Neural progenitor cell (in vitro differentiated cells): ENCODE measurements at regions not wholly inside any gene's neighbourhood (a gene's known extent, or its start where the extent isn't known, plus 50 kb on each side); places are given as distances from the start of the nearest gene placed in this dataset.

Source experiments
- DNase-seq: peaks from one replicate; pipeline ENCODE4 v3.0.0-alpha.2; 2016; ENCODE audit warnings: low spot score
- H2AFZ ChIP-seq: fragments of 200-600 bp; sonication (generic); replicated peaks from 2 replicates; pipeline ENCODE4 v1.6.1; 2016; ENCODE audit warnings: antibody characterized with exemption
- H3F3A ChIP-seq: fragments of 200-600 bp; sonication (generic); 2 replicates; pipeline ENCODE4 v1.6.1; 2016; ENCODE audit warnings: antibody characterized with exemption, low read depth
- H3K27ac ChIP-seq: fragments of 200-600 bp; sonication (generic); 2 replicates; pipeline ENCODE4 v1.5.1; 2016; ENCODE audit warnings: mild to moderate bottlenecking
- H3K27me3 ChIP-seq: fragments of 200-600 bp; sonication (generic); 2 replicates; pipeline ENCODE4 v1.6.1; 2016; ENCODE audit warnings: mild to moderate bottlenecking, moderate library complexity
- H3K36me3 ChIP-seq: fragments of 200-600 bp; sonication (generic); 2 replicates; pipeline ENCODE4 v1.5.1; 2016
- H3K4me1 ChIP-seq: fragments of 200-600 bp; sonication (generic); 2 replicates; pipeline ENCODE4 v1.6.1; 2016; ENCODE audit warnings: mixed run types
- H3K4me2 ChIP-seq: fragments of 200-600 bp; sonication (generic); 2 replicates; pipeline ENCODE4 v1.6.1; 2016
- H3K4me3 ChIP-seq: fragments of 200-600 bp; sonication (generic); 2 replicates; pipeline ENCODE4 v1.5.1; 2016
- H3K79me2 ChIP-seq: fragments of 200-600 bp; sonication (generic); 2 replicates; pipeline ENCODE4 v1.6.1; 2016; ENCODE audit warnings: low read depth
- H3K9ac ChIP-seq: fragments of 200-600 bp; sonication (generic); 2 replicates; pipeline ENCODE4 v1.6.1; 2016
- H3K9me3 ChIP-seq: fragments of 200-600 bp; sonication (generic); 2 replicates; pipeline ENCODE4 v1.5.1; 2016; ENCODE audit warnings: low read depth
- H4K20me1 ChIP-seq: fragments of 200-600 bp; sonication (generic); 2 replicates; pipeline ENCODE4 v1.6.1; 2016; ENCODE audit warnings: low read depth
- H3K27ac Mint-ChIP-seq: 3 replicates; pipeline ENCODE4 v1.8.0; 2021; ENCODE audit warnings: mixed read lengths
- H3K27me3 Mint-ChIP-seq: 2 replicates; pipeline ENCODE4 v1.8.0; 2022; ENCODE audit warnings: low read depth, mild to moderate bottlenecking, inconsistent platforms, moderate library complexity, mixed read lengths; ENCODE audit not compliant: insufficient read depth
- H3K36me3 Mint-ChIP-seq: 3 replicates; pipeline ENCODE4 v1.8.0; 2021; ENCODE audit warnings: mixed read lengths
- H3K4me1 Mint-ChIP-seq: 3 replicates; pipeline ENCODE4 v1.8.0; 2021; ENCODE audit warnings: mixed read lengths
- H3K4me3 Mint-ChIP-seq: 3 replicates; pipeline ENCODE4 v1.8.0; 2021; ENCODE audit warnings: mild to moderate bottlenecking, moderate library complexity, mixed read lengths
- H3K9me3 Mint-ChIP-seq: 3 replicates; pipeline ENCODE4 v1.8.0; 2020; ENCODE audit warnings: mixed read lengths
- CTCF ChIP-seq: fragments of 200-600 bp; sonication (generic); IDR thresholded peaks from 2 replicates; pipeline ENCODE4 v1.5.1; 2017; ENCODE audit warnings: antibody characterized with exemption, mild to moderate bottlenecking
- EZH2 ChIP-seq: fragments of 200-600 bp; sonication (generic); IDR thresholded peaks from 2 replicates; pipeline ENCODE4 v1.6.1; 2017; ENCODE audit warnings: antibody characterized with exemption, mild to moderate bottlenecking, moderate library complexity
- EZH2phosphoT487 ChIP-seq: fragments of 200-600 bp; sonication (generic); IDR thresholded peaks from 2 replicates; pipeline ENCODE4 v1.6.1; 2017; ENCODE audit warnings: antibody characterized with exemption

DNA sequence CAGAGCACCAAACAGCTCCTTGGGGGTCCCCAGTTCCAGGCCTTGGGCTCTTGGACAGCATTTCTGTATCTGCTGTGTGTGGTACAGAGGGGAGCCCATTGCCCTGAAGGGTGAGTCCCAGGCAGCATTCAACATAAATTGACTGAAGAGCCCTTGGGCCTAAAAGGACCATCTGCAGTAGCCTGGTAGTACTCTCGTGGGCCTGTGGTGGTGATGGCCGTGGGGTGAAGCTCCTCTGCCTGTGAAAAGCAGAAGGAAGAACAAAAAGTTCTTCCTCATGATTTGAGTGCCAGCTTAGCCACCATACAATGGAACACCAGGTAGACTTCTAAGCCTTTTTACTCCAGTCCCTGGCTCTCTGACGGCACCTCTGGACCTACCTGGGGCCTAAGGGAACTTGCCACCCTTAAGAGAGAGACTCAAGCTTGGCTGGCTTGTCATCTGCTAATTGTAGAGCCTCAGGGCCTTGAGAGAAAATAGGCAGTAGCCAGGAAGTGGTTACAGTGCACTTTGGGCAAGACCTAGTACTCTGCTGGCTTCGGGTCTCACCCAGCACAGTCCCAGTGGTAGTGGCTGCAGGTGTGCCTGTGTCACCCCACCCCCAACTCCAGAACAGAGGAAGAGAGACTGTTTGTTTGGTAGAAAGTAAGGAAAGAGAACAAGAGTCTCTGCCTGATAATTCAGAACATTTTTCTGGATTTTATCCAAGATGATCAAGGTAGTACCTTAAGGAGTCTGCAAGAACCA is 84.6 kb upstream of the CERS6 start:
- Histone ChIP-seq H4K20me1 (no peaks in the 10 kb centered on the region), H3K4me2 (no peak overlapping the region), H3K27me3 (no peaks in the 10 kb centered on the region), H3K4me1 (no peaks in the 10 kb centered on the region), H3K36me3 (no peaks in the 10 kb centered on the region), H3K4me3 (no peak overlapping the region), H3K9ac (no peak overlapping the region), H3K27ac (no peak overlapping the region), H3K79me2 (no peaks in the 10 kb centered on the region), H3F3A (no peaks in the 10 kb centered on the region), H3K9me3 (no peaks in the 10 kb centered on the region), H2AFZ (no peak overlapping the region)
- Mint-ChIP-seq H3K27ac (no peak overlapping the region), H3K4me3 (no peak overlapping the region), H3K27me3 (no peaks in the 10 kb centered on the region), H3K4me1 (no peaks in the 10 kb centered on the region), H3K36me3 (no peaks in the 10 kb centered on the region), H3K9me3 (peaks cover 18% of the 10 kb centered on the region)
- no peak for DNase-seq
- TF ChIP-seq EZH2 (no peak), EZH2phosphoT487 (no peak), CTCF (no peak)

DNA sequence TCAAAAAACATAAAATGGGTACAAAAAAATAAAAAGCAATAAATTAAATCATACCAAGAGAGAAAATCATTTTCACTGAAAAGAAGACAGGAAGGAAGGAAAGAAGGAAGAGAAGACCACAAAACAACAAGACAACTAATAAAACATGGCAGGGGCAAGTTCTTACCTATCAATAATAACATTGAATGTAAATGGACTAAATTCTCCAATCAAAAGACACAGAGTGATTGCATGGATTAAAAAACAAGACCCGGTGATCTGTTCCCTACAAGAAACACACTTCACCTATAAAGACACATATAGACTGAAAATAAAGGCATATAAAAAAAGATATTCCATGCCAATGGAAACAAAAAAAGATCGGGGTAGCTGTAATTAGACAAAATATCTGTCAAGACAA is 82.6 kb upstream of the CERS6 start:
- Histone ChIP-seq H3K4me2 (no peak overlapping the region), H3K9ac (no peak overlapping the region), H3K9me3 (no peaks in the 10 kb centered on the region), H3K79me2 (no peaks in the 10 kb centered on the region), H3K4me1 (no peaks in the 10 kb centered on the region), H3K27ac (no peak overlapping the region), H3K27me3 (no peaks in the 10 kb centered on the region), H3K36me3 (no peaks in the 10 kb centered on the region), H2AFZ (no peak overlapping the region), H4K20me1 (no peaks in the 10 kb centered on the region), H3K4me3 (no peak overlapping the region), H3F3A (no peaks in the 10 kb centered on the region)
- H3K27ac Mint-ChIP-seq: no peak overlapping the region
- H3K4me1 Mint-ChIP-seq: no peaks in the 10 kb centered on the region
- DNase-seq: no peak
- H3K27me3 Mint-ChIP-seq: peaks cover 2% of the 10 kb centered on the region
- H3K36me3 Mint-ChIP-seq: no peaks in the 10 kb centered on the region
- peaks cover 21% of the 10 kb centered on the region for H3K9me3 Mint-ChIP-seq
- no peak for TF ChIP-seq EZH2phosphoT487
- H3K4me3 Mint-ChIP-seq: no peak overlapping the region

- DNase-seq: no peak
- no peak overlapping the region for H2AFZ ChIP-seq
- H3K79me2 ChIP-seq: no peaks in the 10 kb centered on the region
- Mint-ChIP-seq H3K36me3 (no peaks in the 10 kb centered on the region), H3K4me3 (no peak overlapping the region), H3K9me3 (peaks cover 21% of the 10 kb centered on the region), H3K27ac (no peak overlapping the region), H3K27me3 (peaks cover 2% of the 10 kb centered on the region), H3K4me1 (no peaks in the 10 kb centered on the region)
- H3K4me2 ChIP-seq: no peak overlapping the region
- no peaks in the 10 kb centered on the region for H4K20me1 ChIP-seq
- no peak overlapping the region for H3K9ac ChIP-seq
- H3K4me3 ChIP-seq: no peak overlapping the region
- no peaks in the 10 kb centered on the region for H3K4me1 ChIP-seq
- no peaks in the 10 kb centered on the region for H3K9me3 ChIP-seq
- no peaks in the 10 kb centered on the region for H3K36me3 ChIP-seq
- no peaks in the 10 kb centered on the region for H3F3A ChIP-seq
- TF ChIP-seq EZH2 (no peak), CTCF (peak; percentile 32)
- H3K27me3 ChIP-seq: no peaks in the 10 kb centered on the region
- no peak overlapping the region for H3K27ac ChIP-seq
Observed at GRCh38 chr2:168375195-168375798, 80.8 kb upstream of the CERS6 start.

GRCh38 chr2:168378960-168379669 is 77.0 kb upstream of the CERS6 start:
- Histone ChIP-seq H3F3A (no peaks in the 10 kb centered on the region), H3K9me3 (no peaks in the 10 kb centered on the region), H3K4me1 (no peaks in the 10 kb centered on the region), H3K27ac (no peak overlapping the region), H2AFZ (no peak overlapping the region), H3K79me2 (no peaks in the 10 kb centered on the region), H4K20me1 (no peaks in the 10 kb centered on the region), H3K9ac (no peak overlapping the region), H3K4me2 (no peak overlapping the region), H3K36me3 (no peaks in the 10 kb centered on the region), H3K27me3 (no peaks in the 10 kb centered on the region), H3K4me3 (no peak overlapping the region)
- Mint-ChIP-seq H3K27me3 (peaks cover 2% of the 10 kb centered on the region), H3K36me3 (no peaks in the 10 kb centered on the region), H3K9me3 (peaks cover 9% of the 10 kb centered on the region), H3K27ac (no peak overlapping the region), H3K4me1 (no peaks in the 10 kb centered on the region), H3K4me3 (no peak overlapping the region)
- no peak for TF ChIP-seq EZH2phosphoT487
- no peak for DNase-seq
